ENCODE measurements at regions not wholly inside any gene's neighbourhood (a gene's known extent, or its start where the extent isn't known, plus 50 kb on each side); places are given as distances from the start of the nearest gene placed in this dataset.

DNA sequence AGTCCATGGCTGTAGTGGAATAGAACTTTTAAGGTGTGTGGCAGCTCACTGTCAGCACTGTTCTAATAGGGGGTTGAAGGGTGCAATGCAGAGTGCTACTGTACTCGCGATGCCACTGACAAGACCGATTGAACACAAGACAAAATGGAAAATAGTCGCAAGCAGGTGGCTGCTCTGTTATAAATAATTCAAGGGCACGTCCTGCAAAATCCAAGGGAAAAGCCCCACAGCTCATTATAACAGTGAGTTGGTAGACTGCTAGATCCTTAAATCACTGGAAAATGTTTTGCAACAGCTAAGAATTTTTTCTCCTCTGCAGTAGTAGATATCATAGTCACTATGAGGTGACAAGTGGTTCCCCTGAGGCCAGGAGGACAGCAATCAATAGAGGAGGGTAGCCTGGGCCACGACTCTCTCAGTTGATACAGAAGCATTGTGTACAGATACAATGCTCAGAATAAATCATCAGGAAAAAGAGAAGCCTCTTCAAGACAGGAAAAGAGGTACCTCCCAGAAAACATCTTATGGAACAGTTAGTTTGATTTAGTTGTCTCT is 926.3 kb downstream of the TLE4 start:
- TF ChIP-seq, protein P1, sequence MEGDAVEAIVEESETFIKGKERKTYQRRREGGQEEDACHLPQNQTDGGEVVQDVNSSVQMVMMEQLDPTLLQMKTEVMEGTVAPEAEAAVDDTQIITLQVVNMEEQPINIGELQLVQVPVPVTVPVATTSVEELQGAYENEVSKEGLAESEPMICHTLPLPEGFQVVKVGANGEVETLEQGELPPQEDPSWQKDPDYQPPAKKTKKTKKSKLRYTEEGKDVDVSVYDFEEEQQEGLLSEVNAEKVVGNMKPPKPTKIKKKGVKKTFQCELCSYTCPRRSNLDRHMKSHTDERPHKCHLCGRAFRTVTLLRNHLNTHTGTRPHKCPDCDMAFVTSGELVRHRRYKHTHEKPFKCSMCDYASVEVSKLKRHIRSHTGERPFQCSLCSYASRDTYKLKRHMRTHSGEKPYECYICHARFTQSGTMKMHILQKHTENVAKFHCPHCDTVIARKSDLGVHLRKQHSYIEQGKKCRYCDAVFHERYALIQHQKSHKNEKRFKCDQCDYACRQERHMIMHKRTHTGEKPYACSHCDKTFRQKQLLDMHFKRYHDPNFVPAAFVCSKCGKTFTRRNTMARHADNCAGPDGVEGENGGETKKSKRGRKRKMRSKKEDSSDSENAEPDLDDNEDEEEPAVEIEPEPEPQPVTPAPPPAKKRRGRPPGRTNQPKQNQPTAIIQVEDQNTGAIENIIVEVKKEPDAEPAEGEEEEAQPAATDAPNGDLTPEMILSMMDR (conservative IDR thresholded peaks at IDR 0.05) = no peak
- no peak for TF ChIP-seq ZFX (IDR thresholded peaks at IDR 0.05)

Data from C4-2B (cell line).